Skeletal muscle tissue (tissue), 3 donors: ENCODE measurements at regions not wholly inside any gene's neighbourhood (a gene's known extent, or its start where the extent isn't known, plus 50 kb on each side); places are given as distances from the start of the nearest gene placed in this dataset.
"Not testable (repeated sequence)": the region's sequence is repeated elsewhere in the genome, so short reads cannot be mapped to it uniquely, and the experiment has no call there.

Experiments
- H3K27ac ChIP-seq: one replicate; pipeline ENCODE4 v1.7.0; 2013; ENCODE audit warnings: mild to moderate bottlenecking, low read depth, low read length, inconsistent platforms
- H3K27me3 ChIP-seq, 3 donors: one replicate each; pipeline ENCODE4 v1.7.0; 2013; ENCODE audit warnings: low read length in 3 of 3; ENCODE audit not compliant: control insufficient read depth in 3 of 3, insufficient read depth in 3 of 3
- H3K36me3 ChIP-seq, 3 donors: one replicate each; pipeline ENCODE4 v1.7.0; 2013; ENCODE audit warnings: low read length in 3 of 3; ENCODE audit not compliant: control insufficient read depth in 3 of 3, insufficient read depth in 3 of 3
- H3K4me1 ChIP-seq, 3 donors: one replicate each; pipeline ENCODE4 v1.7.0; 2013; ENCODE audit warnings: low read length in 3 of 3, mild to moderate bottlenecking in 3 of 3; ENCODE audit not compliant: control insufficient read depth in 3 of 3, insufficient read depth in 3 of 3
- H3K4me3 ChIP-seq, 3 donors: one replicate each; pipeline ENCODE4 v1.7.0; 2013; ENCODE audit warnings: low read length in 3 of 3
- H3K9ac ChIP-seq, 3 donors: one replicate each; pipeline ENCODE4 v1.7.0; 2013; ENCODE audit warnings: low read length in 3 of 3, mild to moderate bottlenecking in 3 of 3, moderate library complexity in 2 of 3, low read depth in 1 of 3
- H3K9me3 ChIP-seq, 3 donors: one replicate each; pipeline ENCODE4 v1.7.0; 2013; ENCODE audit warnings: low read length in 3 of 3; ENCODE audit not compliant: control insufficient read depth in 3 of 3
- donor health status: Osteomylitis.

DNA sequence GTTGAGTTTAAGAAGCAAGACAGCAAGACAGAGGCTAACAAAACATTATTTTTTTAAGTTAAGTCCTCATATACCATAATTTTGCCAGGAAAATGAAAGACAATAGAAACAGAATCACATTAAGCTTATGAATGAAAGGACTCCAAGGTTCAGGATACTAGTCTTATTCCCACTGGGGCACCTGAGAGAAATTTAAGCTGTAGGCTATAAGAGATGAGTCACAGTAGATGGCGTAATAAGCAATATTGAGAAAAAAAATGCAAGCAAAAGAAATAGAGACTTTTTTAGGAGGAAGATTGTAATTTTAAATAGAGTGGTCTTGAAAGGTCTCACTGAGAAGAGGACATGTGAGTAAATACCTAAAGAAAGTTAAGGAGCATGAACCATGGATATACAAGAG, 57.1 kb upstream of the KIF2B start:
- Histone ChIP-seq H3K4me1 (no peaks in the 10 kb centered on the region), H3K27me3 (no peaks in the 10 kb centered on the region), H3K4me3 (no peak overlapping the region), H3K9ac (no peak overlapping the region), H3K36me3 (no peaks in the 10 kb centered on the region), H3K9me3 (no peaks in the 10 kb centered on the region), H3K27ac (no peak overlapping the region)

DNA sequence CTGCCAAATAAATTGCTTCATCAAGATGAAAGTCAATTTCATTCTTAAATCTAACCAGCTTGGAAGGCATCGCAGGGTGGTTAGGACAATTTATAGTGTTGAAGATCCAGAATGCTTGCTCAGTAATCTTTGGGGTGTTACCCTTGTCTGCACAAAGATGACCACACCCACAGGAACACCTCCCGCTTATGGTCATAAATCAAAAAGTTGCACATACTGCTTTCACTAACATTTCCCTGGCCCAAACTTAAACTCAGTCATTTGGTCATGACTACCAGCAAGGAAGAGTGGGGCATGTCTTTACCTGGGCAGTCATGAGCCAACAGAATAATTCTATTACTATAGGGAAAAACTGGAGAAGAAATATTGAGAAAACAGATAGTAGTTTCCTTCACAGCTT, 57.6 kb upstream of the KIF2B start:
- Histone ChIP-seq H3K4me1 (no peaks in the 10 kb centered on the region), H3K4me3 (no peak overlapping the region), H3K36me3 (no peaks in the 10 kb centered on the region), H3K9me3 (no peaks in the 10 kb centered on the region), H3K9ac (no peak overlapping the region), H3K27ac (no peak overlapping the region), H3K27me3 (no peaks in the 10 kb centered on the region)

DNA sequence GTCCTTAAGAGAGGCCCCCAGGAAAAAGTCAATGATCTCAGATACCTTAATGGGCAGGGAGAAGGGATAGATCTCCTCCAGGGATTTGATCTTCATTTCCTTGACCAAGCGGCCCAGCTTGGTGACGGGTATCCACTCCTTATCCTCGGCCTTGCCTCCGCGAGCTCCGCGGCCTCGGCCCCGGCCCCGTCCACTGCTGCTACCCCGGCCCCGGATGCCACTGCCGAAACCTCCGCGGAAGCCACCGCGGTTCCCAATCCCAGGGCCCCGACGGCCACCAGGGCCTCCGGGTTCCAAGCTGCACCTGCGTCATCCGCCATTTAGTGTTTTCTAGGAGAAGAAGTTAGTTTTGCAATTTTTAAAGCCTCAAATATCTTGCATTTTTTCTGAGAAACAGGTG, 65.2 kb upstream of the KIF2B start:
- no peaks in the 10 kb centered on the region for H3K27me3 ChIP-seq
- no peaks in the 10 kb centered on the region for H3K9me3 ChIP-seq
- no peak overlapping the region for H3K27ac ChIP-seq
- H3K9ac ChIP-seq = no peak overlapping the region
- H3K4me1 ChIP-seq = no peaks in the 10 kb centered on the region
- no peaks in the 10 kb centered on the region for H3K36me3 ChIP-seq
- H3K4me3 ChIP-seq = no peak overlapping the region

- not testable (repeated sequence) for H3K9me3 ChIP-seq, H3K36me3 ChIP-seq, H3K4me3 ChIP-seq, H3K27ac ChIP-seq, H3K9ac ChIP-seq, H3K4me1 ChIP-seq, H3K27me3 ChIP-seq
Observed at GRCh38 chr17:53757116-53757515, 65.6 kb upstream of the KIF2B start.

GRCh38 chr17:53749178-53749577, 73.5 kb upstream of the KIF2B start:
- H3K9ac ChIP-seq = no peak overlapping the region
- no peaks in the 10 kb centered on the region for H3K27me3 ChIP-seq
- H3K4me1 ChIP-seq = peaks cover 0 to 3% (median 0%) of the 10 kb centered on the region in 3 donors
- no peak overlapping the region for H3K4me3 ChIP-seq
- no peak overlapping the region for H3K27ac ChIP-seq
- H3K36me3 ChIP-seq = no peaks in the 10 kb centered on the region
- H3K9me3 ChIP-seq = no peaks in the 10 kb centered on the region

- H3K27ac ChIP-seq, H3K9me3 ChIP-seq: not testable (repeated sequence)
Observed at GRCh38 chr17:53748159-53748820, 74.4 kb upstream of the KIF2B start.

GRCh38 chr17:53740312-53740711, 82.4 kb upstream of the KIF2B start:
- Histone ChIP-seq H3K9ac (no peak overlapping the region), H3K4me1 (no peaks in the 10 kb centered on the region), H3K27me3 (no peaks in the 10 kb centered on the region), H3K9me3 (no peaks in the 10 kb centered on the region), H3K4me3 (no peak overlapping the region), H3K27ac (no peak overlapping the region), H3K36me3 (no peaks in the 10 kb centered on the region)

More at GRCh38 chr17:53748159-53748820, 74.4 kb upstream of the KIF2B start:
- not testable (repeated sequence) for H3K9ac ChIP-seq, H3K4me3 ChIP-seq, H3K27me3 ChIP-seq, H3K4me1 ChIP-seq, H3K36me3 ChIP-seq

DNA sequence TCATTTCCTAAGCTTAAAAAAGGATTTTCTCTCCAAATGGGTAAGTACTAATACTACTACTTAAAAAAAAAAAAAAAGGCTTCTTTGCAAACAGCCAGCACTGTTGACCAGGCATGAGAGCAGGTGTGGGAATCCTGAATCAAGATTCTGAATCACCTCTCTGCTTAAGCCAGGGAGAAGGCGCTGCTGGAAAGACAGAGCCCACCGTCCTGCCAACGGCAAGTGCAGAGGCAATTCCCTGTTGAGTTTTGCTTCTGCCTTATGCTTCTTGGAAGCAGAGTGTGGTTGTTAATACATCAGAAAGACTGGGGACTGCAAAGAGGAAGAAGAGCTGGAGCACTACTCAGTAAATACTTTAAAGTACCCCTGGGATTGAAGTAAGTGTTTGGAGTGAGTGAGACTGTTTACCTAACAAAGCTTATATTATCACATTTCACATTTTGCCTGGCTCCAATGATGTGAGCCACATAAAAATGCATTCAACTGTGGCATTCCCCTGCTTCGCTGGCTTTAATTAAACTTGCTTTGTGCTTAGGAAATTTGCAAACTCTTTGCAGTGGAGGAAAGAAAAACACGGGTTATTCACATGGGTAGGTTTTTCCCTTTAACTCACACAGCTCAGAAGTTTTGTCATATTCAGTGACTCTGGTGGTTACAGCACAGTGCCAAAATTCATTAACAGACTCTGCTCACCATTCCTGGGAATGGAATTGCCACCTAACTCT, 86.0 kb upstream of the KIF2B start:
- no peaks in the 10 kb centered on the region for H3K9me3 ChIP-seq
- H3K4me3 ChIP-seq = no peak overlapping the region
- no peaks in the 10 kb centered on the region for H3K27me3 ChIP-seq
- no peak overlapping the region for H3K27ac ChIP-seq
- no peaks in the 10 kb centered on the region for H3K4me1 ChIP-seq
- H3K36me3 ChIP-seq = no peaks in the 10 kb centered on the region
- no peak overlapping the region for H3K9ac ChIP-seq

GRCh38 chr17:53724726-53725125, 98.0 kb upstream of the KIF2B start:
- no peaks in the 10 kb centered on the region for H3K36me3 ChIP-seq
- no peaks in the 10 kb centered on the region for H3K27me3 ChIP-seq
- no peaks in the 10 kb centered on the region for H3K9me3 ChIP-seq
- no peaks in the 10 kb centered on the region for H3K4me1 ChIP-seq
- no peak overlapping the region for H3K27ac ChIP-seq
- no peak overlapping the region for H3K4me3 ChIP-seq
- H3K9ac ChIP-seq = no peak overlapping the region

- Histone ChIP-seq H3K27me3 (no peaks in the 10 kb centered on the region), H3K27ac (no peak overlapping the region), H3K4me1 (no peaks in the 10 kb centered on the region), H3K4me3 (no peak overlapping the region), H3K36me3 (no peaks in the 10 kb centered on the region), H3K9me3 (no peaks in the 10 kb centered on the region), H3K9ac (no peak overlapping the region)
Observed at GRCh38 chr17:53722407-53722806, 100.3 kb upstream of the KIF2B start.
